NCI-H510A treated with DMSO at 0.1 percent for 48 hours (cell line): ENCODE measurements at regions not wholly inside any gene's neighbourhood (a gene's known extent, or its start where the extent isn't known, plus 50 kb on each side); places are given as distances from the start of the nearest gene placed in this dataset.
"Not testable (repeated sequence)": the region's sequence is repeated elsewhere in the genome, so short reads cannot be mapped to it uniquely, and the experiment has no call there.

Source experiments
- DNase-seq: peaks from one replicate; lab custom pipeline; 2025; lab: John Stamatoyannopoulos, UW

DNA sequence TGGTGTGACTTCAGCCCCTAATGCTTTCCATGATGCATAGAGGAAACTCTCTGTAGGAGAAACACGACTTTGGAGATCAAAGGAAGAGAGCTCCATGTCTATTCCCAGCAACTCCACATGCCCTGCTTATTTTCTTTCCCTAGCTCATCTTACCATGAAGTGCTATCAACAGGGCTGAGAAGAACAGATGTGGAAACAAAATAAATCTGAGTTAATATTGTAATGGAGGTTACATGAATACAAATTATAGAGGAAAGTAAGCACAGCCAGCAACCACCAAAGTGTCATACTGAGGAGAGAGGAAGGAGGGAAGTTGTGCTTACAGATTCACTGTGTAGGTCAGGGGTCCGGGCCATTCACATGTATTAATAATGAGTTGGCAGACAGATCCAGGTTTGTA, 157.5 kb downstream of the RFPL4B start:
- no peak for DNase-seq

GRCh38 chr6:112511441-112511840, 164.3 kb downstream of the RFPL4B start:
- DNase-seq: no peak

DNA sequence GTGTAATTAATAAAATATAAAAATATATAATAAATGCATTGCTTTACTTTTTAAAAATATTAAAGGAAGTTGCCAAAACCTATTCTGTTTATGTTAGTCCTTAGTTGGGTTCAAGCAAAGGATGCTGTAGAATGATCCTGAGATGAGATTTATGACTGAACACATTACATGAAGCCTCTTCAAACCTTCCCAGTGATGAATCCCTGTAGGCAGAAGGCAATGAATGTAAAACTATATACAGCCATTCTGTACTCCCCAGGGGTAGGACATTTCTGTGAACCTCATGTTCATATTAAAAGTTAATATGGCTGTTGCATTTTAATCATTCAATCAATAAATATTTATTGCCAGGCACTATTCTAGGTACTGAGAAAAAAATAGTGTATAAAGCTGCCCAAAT, 166.0 kb downstream of the RFPL4B start:
- no peak for DNase-seq

GRCh38 chr6:112522587-112522986, 175.5 kb downstream of the RFPL4B start:
- DNase-seq: no peak

DNA sequence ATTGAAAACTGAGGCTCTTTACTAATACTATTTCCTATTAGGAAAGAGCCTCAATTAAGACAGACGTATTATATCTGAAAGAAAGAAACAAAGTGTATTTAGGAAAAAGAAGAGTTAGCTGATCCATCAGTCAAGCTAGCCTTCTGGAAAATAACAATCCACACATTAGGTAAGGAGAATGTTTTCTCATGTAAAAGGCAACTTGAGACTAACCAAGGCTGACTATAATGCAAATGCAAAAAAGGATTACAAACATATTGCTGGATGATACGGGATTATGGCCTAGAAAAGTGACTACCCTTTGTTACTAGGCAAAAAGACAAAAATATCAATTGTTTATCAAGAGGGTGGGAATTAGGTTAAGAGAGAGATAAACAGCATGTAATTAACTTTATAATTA, 176.9 kb downstream of the RFPL4B start:
- DNase-seq: no peak

- DNase-seq: no peak
Observed at GRCh38 chr6:112525749-112526148, 178.6 kb downstream of the RFPL4B start.

- DNase-seq: no peak
Observed at GRCh38 chr6:112526594-112526993, 179.5 kb downstream of the RFPL4B start.

DNA sequence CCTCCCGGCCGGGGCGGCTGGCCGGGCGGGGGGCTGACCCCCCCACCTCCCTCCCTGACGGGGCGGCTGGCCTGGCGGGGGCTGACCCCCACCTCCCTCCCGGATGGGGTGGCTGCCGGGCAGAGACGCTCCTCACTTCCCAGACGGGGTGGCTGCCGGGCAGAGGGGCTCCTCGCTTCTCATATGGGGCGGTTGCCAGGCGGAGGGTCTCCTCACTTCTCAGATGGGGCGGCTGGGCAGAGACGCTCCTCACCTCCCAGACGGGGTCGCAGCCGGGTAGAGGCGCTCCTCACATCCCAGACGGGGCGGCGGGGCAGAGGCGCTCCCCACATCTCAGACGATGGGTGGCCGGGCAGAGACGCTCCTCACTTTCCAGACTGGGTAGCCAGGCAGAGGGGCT, 181.2 kb downstream of the RFPL4B start:
- DNase-seq: not testable (repeated sequence)

DNA sequence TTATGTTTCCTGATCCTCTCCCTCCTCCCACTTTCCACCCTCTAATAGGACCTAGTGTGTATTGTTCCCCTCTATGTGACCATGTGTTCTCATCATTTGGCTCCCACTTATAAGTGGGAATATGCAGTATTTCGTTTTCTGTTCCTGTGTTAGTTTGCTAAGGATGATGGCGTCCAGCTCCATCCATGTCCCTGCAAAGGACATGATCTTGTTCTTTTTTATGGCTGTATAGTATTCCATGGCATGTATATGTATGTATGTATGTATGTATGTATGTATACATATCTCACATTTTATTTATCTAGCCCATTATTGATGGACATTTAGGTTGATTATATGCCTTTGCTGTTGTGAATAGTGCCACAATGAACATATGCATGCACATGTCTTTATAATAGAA, 188.7 kb downstream of the RFPL4B start:
- DNase-seq: no peak

DNA sequence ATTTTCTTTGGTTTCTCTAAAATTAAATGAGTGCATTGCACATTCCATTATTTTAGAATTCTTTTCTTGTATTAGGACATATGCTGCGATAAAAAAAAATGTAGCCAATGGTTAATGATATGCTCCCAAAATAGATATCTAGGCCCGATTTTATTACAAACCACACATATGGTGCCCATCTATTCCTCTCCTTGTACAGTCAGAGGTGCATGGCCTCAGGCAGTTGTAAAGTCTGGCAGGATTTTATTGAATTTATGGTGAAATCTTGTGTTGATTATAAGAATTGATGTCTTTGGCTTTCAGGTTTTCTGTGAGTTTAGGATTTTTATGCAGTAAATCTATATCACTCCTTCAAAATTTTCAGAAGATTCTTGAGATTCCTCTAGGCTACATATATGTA, 192.2 kb downstream of the RFPL4B start:
- DNase-seq: no peak

- DNase-seq: not testable (repeated sequence)
Observed at GRCh38 chr6:112541847-112542246, 194.7 kb downstream of the RFPL4B start.

- DNase-seq: not testable (repeated sequence)
Observed at GRCh38 chr6:112547321-112548085, 200.4 kb downstream of the RFPL4B start.

- no peak for DNase-seq
Observed at GRCh38 chr6:112549749-112550148, 202.6 kb downstream of the RFPL4B start.

GRCh38 chr6:112557435-112557834, 210.3 kb downstream of the RFPL4B start:
- no peak for DNase-seq

DNA sequence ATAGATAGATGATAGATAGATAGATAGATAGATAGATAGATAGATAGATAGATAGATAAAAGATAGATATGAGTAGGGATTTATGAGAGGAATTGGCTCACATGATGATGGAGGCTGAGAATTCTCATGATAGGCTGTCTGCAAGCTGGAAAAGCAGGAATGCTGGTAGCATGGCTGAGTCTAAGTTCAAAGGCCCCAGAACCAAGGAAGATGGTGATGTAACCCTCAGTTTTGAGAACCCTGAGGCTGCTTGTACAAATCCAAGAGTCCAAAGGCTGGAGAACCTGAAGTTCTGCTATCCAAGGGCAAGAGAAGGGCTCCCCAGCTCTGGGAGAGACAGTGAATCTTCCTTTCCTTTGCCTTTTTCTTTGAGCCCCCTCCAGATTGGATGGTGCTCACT, 210.8 kb downstream of the RFPL4B start:
- no peak for DNase-seq

- no peak for DNase-seq
Observed at GRCh38 chr6:112560651-112561050, 213.5 kb downstream of the RFPL4B start.

DNA sequence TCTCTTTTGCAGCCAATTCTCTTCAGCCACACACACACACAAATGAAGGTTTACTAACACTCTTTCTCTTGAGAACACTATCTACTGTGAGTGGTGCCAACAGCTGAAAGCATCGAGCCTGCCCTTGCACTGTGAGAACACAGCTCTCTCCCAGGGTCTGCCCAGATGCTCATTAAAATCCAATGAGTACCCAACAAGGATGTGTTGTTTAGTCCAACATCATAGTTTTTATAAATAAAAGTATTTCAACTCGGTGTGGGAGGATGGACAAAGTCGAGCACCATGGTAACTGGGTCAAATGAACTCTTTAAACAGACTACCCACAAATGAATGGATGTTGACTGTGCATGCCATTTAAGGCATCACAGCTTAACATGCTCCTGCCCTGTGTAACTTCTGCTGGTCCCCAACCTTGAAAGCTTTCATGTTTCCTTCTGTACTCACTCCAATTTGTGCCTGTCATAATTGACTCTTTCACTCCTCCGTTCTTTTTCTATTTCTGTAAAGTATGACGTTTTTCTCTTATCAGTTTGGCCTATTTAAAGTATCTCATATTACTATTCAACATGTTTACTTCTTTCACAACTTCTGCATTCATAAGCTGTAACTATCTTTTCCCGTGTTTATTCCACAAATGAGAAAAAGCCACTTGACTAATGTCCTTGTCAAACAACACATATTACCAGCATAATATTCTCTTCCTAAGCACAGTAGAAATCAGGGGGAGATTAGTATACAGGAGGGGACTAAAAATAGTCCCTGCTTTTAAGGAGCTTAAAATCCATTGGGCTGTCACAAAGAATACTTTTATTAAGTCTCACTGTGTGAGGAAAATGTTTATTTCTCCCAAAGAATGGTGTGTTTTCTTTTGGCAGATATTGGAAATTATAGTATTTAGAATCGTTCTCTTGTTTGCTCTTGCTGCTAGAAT, 215.4 kb downstream of the RFPL4B start:
- DNase-seq: no peak

DNA sequence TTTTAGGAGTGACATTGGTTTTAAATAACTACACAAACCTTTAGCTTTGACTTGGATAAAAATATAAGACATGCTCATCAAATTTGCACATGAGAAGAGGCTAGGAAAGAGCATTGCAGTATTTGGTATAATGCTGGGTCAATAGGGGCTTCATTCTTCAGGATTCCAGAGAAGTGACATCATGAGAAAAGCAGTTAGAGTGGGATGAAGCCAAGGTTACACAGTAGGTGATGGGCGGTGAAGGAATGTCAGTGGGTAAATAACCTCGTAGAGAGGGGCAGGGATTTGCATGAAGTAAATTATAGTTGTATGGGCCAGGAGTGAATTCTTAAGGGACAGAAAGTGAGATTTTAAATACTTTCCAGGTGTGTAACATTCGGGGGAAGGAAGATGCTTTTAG, 216.2 kb downstream of the RFPL4B start:
- no peak for DNase-seq

GRCh38 chr6:112568066-112568465, 220.9 kb downstream of the RFPL4B start:
- no peak for DNase-seq

DNA sequence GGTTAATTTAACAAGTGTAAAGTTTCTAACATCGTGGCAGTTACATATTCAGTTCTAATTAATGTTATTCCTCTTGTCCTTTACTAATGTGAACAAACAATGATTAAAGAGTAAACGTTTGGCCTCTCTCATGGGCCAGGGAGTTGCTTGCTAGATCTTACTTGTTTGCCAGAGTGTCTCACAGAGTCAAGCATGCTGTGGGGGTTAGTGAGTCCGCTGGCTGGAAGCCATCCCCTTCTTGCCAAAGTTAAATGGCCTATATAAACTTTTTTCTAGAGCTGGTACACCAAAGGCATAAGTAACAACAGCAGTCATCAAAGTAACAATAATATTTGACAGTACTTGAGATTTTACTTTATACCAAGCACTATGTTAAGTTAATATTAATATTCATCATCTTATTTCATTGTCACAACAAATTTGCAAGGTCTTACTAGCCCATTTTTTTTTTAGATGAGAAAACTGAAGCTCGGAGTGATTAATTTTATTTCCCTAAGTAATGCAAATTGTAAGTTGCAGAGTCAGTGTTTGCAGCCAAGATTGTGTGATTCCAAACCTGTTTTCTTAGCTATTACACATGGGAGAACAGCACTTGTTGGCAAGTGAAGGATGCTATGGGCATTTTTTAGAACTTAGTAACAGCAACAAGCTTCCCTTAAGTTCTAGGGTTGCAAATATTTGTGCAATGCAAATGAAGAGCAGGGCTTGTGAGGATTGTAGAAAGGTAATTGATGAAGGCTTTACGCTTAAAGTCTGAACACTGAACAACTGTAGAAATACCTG, 224.5 kb downstream of the RFPL4B start:
- DNase-seq: no peak

DNA sequence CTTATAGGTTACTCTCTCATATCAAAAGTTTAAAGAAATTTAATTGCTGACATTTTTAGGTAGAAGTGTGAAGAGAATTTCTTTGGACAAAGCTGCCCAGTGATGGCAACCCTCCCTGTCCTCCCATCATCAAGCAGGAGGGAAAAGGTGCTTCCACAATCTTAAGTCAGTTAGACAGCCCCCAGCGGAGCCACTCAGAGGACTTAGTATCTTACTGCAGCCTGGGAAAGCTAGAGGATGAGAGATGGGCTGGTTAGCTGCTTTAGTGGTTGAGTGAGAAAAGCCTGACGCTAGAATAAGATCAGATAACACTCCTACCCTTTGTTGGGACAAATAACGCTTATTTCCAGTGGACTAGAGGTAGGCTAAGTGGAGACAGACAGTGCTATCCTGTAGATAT, 227.1 kb downstream of the RFPL4B start:
- no peak for DNase-seq

GRCh38 chr6:112575309-112575834, 228.2 kb downstream of the RFPL4B start:
- peak; percentile 38 for DNase-seq
